ENCODE measurements at regions not wholly inside any gene's neighbourhood (a gene's known extent, or its start where the extent isn't known, plus 50 kb on each side); places are given as distances from the start of the nearest gene placed in this dataset.

DNA sequence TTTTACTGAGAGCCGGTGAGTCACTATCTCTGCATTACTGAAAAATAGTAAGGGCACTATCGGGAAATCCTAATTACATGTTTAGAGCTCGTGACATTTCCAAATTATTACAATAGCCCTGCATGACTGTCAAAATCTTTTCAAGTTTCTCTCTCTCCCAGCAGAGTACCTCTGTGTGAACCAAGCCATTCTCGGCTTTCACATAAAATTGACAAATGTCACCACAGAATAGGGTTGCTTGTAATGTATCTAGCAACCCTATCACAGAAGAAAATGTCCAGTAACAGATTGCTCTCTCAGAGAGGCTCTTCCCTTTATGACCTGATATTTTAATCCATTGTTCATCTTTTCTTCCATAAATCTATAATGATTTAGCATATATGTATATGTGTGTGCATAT lies 144.8 kb upstream of the GNPDA2 start:
- TF ChIP-seq, protein P1, sequence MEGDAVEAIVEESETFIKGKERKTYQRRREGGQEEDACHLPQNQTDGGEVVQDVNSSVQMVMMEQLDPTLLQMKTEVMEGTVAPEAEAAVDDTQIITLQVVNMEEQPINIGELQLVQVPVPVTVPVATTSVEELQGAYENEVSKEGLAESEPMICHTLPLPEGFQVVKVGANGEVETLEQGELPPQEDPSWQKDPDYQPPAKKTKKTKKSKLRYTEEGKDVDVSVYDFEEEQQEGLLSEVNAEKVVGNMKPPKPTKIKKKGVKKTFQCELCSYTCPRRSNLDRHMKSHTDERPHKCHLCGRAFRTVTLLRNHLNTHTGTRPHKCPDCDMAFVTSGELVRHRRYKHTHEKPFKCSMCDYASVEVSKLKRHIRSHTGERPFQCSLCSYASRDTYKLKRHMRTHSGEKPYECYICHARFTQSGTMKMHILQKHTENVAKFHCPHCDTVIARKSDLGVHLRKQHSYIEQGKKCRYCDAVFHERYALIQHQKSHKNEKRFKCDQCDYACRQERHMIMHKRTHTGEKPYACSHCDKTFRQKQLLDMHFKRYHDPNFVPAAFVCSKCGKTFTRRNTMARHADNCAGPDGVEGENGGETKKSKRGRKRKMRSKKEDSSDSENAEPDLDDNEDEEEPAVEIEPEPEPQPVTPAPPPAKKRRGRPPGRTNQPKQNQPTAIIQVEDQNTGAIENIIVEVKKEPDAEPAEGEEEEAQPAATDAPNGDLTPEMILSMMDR (IDR thresholded peaks at IDR 0.05) = no peak
- no peak for TF ChIP-seq POLR2A (IDR thresholded peaks at IDR 0.05)
